Choroid plexus epithelial cell (primary cell): ENCODE measurements at regions not wholly inside any gene's neighbourhood (a gene's known extent, or its start where the extent isn't known, plus 50 kb on each side); places are given as distances from the start of the nearest gene placed in this dataset.

Experiments
- DNase-seq: peaks from one replicate; pipeline ENCODE4 v3.0.0-alpha.2; 2010; ENCODE audit warnings: low read depth
- H3K4me3 ChIP-seq: 2 replicates; pipeline ENCODE4 v1.5.1; 2011; ENCODE audit warnings: low read depth, mild to moderate bottlenecking, control low read depth, low read length, moderate library complexity
- TF ChIP-seq, protein P1 (sequence below): conservative IDR thresholded peaks from 2 replicates; pipeline ENCODE4 v1.5.1; 2011; ENCODE audit warnings: low read depth, mild to moderate bottlenecking, control low read depth, inconsistent platforms, low read length, moderate library complexity

DNA sequence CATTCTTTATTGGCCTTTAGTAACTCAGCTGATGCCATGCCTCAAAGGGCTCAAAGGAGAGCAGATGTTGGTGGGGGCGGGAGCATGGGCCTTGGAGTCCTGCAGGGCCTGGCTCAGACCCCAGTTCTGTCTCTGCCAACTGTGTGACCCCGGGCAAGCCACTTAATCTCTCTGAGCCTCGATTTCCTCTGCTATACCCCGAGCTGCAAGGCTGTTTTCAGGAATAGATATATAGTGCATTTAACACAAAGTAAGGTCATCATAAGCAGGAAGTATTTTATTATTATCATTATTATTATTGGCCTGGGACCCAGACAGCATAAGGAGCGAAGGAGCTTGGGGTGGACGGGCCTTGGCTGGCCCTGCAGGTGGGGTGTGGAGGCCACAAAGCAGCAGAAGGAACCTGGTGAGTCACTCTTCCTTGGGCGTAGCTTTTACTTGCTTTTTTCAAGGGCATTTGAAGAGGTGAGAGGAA, 162.7 kb downstream of the INHBB start:
- H3K4me3 ChIP-seq, result no peak overlapping the region
- TF ChIP-seq, protein P1, sequence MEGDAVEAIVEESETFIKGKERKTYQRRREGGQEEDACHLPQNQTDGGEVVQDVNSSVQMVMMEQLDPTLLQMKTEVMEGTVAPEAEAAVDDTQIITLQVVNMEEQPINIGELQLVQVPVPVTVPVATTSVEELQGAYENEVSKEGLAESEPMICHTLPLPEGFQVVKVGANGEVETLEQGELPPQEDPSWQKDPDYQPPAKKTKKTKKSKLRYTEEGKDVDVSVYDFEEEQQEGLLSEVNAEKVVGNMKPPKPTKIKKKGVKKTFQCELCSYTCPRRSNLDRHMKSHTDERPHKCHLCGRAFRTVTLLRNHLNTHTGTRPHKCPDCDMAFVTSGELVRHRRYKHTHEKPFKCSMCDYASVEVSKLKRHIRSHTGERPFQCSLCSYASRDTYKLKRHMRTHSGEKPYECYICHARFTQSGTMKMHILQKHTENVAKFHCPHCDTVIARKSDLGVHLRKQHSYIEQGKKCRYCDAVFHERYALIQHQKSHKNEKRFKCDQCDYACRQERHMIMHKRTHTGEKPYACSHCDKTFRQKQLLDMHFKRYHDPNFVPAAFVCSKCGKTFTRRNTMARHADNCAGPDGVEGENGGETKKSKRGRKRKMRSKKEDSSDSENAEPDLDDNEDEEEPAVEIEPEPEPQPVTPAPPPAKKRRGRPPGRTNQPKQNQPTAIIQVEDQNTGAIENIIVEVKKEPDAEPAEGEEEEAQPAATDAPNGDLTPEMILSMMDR, result peak; percentile 29
- DNase-seq, result peak; percentile 61

DNA sequence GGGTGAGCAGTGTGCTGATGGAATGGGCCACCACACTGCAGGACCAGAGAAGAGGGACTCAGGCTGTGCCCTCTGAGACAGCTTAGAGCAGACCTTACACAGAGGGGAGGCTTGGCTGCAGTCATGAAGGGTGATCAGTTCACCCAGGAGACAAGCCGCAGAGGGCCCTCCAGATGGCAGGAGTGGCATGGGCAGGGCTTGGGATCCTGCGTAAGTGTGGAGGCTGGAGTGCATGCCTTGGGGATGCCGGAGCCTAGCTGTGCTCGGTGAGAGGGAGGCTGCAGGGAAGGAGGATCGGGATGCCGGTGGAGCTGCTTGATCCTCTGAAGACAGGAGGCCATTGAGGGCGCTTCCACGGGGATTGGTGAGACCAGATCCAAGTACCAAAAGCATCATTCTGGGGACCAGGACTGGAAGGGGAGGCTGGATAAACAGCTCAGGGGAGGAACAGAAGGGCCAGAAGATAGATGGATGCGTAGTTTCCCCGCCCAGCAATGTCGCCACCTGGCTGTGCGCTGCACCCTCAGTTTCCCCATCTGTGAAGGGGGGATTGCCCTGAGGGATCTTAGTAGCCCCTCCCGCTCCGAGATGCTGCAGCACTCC, 163.4 kb downstream of the INHBB start:
- TF ChIP-seq, protein P1, result no peak
- no peak for DNase-seq
- H3K4me3 ChIP-seq, result no peak overlapping the region

DNA sequence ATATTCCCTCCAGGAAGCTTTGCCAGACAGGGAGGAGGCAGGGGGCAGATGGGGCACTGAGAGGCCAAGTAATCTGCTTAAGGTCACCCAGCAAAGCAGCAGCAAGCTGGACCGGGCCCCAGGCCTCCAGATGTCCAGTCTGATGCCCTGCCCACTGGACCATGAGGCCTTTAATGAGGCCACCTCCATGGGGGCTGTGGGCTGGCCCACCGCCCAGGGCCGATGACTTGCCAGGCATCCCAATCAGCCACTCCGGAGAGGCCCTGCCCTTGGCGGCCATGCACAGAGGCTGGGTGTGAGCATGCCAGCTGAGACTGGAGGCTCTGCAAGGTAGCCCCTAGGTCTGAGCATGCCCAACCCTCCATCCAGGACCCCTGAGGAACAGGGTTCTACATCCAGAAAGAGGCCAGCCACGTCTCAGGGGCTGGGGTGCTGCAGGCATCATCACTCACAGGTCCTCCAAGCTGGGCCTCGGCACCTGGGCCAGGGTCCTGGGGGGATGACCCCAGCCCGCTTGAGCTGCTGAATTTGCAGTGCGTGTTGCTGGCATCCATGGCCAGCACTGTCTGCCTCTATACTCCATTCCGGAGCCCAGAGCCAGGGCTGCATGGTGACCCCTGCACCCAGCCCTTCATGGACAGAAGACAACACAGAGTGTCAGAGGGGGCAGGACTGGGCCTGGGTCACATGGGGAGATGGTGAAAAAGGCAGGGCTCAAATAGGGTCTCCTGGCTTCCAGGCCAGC, 164.2 kb downstream of the INHBB start:
- no peak overlapping the region for H3K4me3 ChIP-seq
- TF ChIP-seq, protein P1, result no peak
- no peak for DNase-seq

DNA sequence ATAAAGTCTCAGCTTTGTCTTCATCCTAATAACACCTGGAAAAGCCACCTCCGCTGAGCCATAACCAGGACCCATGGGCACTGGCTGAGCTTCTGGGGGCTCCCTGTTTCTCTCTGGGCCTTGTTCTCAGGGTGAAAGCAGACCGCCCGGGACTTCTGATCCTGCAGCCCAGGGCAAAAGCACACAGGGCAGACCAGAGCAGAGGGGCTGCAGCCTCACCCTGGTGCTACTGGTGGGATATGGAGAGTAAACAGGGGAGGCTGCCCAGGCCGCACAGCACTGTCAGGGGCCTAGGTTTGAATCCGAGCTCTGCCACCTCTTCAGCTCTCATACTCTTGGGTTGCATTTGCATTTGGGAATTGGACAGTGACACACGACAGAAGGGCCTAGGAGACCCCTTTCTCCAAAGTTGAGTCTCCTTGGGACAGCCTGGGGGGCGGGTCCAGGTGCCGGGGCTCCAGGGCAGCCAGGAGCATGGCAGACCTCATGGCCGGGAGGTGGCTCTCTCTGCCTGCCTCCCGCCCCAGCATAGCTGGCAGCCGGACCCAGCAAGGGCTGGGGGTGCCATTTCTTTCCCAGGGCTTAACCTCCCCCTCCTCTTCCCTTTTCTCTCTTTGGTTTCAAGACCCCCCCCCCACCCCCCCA, 164.9 kb downstream of the INHBB start:
- TF ChIP-seq, protein P1, result no peak
- DNase-seq, result no peak
- no peak overlapping the region for H3K4me3 ChIP-seq

DNA sequence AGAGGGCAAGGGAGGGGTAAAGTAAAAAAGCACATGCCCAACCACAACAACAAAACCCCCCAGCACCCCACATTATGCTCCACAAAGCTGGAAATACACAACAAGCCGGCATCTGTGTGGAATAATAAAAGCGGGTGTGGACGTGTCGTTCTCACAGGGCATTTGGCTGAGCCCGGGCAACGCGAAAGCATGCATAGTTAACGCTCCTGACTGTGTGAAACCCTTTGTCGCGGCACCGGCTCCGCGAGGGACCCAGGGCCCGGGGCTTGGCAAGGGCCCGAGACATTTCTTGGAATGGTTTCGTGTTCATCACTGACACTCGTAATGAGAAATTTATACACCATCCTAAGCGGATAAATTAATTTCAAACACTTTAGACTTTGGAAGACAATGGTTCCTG, 165.6 kb downstream of the INHBB start:
- no peak for DNase-seq
- no peak overlapping the region for H3K4me3 ChIP-seq
- TF ChIP-seq, protein P1, result no peak

DNA sequence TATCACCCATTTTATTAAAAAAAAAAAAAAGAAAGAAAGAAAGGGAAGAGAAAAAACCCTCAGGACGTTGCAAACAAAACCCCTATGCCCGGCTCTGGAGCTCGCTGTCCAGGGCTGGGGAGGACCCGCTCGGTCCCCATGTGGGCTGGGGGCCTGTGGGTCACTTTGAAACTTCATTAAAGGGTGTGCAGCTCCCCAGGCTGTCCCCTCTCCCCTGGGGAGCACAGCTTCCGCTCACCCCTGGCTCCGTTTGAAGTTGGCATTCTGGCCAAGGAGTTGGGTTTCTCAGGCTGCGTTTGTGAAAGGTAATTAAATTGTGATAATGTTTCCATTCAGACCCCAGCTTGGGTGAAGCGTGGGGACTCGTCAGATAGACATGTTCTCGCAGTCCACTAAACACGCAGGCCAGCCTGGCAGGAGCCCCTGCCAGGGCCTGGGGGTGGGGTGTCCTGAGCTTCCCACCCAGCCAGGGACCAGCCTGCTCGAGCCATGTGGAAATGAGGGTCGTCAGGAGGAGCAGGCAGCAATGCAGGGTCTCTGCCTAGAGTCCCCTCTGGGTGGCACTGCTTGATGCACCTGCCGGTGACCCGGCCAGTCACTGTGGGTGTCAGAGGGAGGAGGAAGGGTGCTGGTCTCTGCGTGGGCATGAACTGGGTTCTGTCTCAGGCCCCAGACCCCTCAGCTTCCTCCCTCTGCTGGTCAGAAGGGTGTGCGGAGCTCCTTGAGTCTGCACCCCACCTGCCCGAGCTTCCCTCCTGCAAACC, 166.2 kb downstream of the INHBB start:
- H3K4me3 ChIP-seq, result no peak overlapping the region
- TF ChIP-seq, protein P1, result peak; percentile 6
- DNase-seq, result no peak
